Non-pigmented ciliary epithelial cell (primary cell): ENCODE measurements at regions not wholly inside any gene's neighbourhood (a gene's known extent, or its start where the extent isn't known, plus 50 kb on each side); places are given as distances from the start of the nearest gene placed in this dataset.

Source experiments
- DNase-seq: peaks from one replicate; pipeline ENCODE4 v3.0.0-alpha.2; 2010; ENCODE audit warnings: low read depth

- DNase-seq, result no peak
These were observed 616.1 kb upstream of the ALCAM start for GRCh38 chr3:104750581-104750980.

- no peak for DNase-seq
These were observed 610.9 kb upstream of the ALCAM start for GRCh38 chr3:104755791-104756190.

GRCh38 chr3:104763007-104763406 is 603.7 kb upstream of the ALCAM start:
- no peak for DNase-seq

GRCh38 chr3:104764496-104764895 is 602.2 kb upstream of the ALCAM start:
- no peak for DNase-seq

- no peak for DNase-seq
These were observed 597.8 kb upstream of the ALCAM start for GRCh38 chr3:104768886-104769285.

- no peak for DNase-seq
These were observed 587.4 kb upstream of the ALCAM start for GRCh38 chr3:104779324-104779723.

GRCh38 chr3:104781112-104781511 is 585.6 kb upstream of the ALCAM start:
- no peak for DNase-seq

- no peak for DNase-seq
These were observed 580.8 kb upstream of the ALCAM start for GRCh38 chr3:104785947-104786346.

- no peak for DNase-seq
These were observed 579.4 kb upstream of the ALCAM start for GRCh38 chr3:104787306-104787705.

GRCh38 chr3:104788807-104789206 is 577.9 kb upstream of the ALCAM start:
- DNase-seq, result no peak

GRCh38 chr3:104791331-104791730 is 575.4 kb upstream of the ALCAM start:
- DNase-seq, result no peak

GRCh38 chr3:104796556-104796955 is 570.2 kb upstream of the ALCAM start:
- DNase-seq, result no peak

GRCh38 chr3:104805042-104805441 is 561.7 kb upstream of the ALCAM start:
- DNase-seq, result no peak

GRCh38 chr3:104805508-104805907 is 561.2 kb upstream of the ALCAM start:
- no peak for DNase-seq

GRCh38 chr3:104810896-104811295 is 555.8 kb upstream of the ALCAM start:
- no peak for DNase-seq

GRCh38 chr3:104816008-104816407 is 550.7 kb upstream of the ALCAM start:
- no peak for DNase-seq

- DNase-seq, result no peak
These were observed 550.0 kb upstream of the ALCAM start for GRCh38 chr3:104816716-104817115.

- no peak for DNase-seq
These were observed 547.4 kb upstream of the ALCAM start for GRCh38 chr3:104819333-104819732.

GRCh38 chr3:104820959-104821358 is 545.8 kb upstream of the ALCAM start:
- DNase-seq, result no peak

- DNase-seq, result peak; percentile 19
These were observed 541.6 kb upstream of the ALCAM start for GRCh38 chr3:104825116-104825515.

- no peak for DNase-seq
These were observed 535.6 kb upstream of the ALCAM start for GRCh38 chr3:104831071-104831470.

GRCh38 chr3:104832530-104832929 is 534.2 kb upstream of the ALCAM start:
- no peak for DNase-seq

- DNase-seq, result no peak
These were observed 531.3 kb upstream of the ALCAM start for GRCh38 chr3:104835376-104835775.

- peak; percentile 48 for DNase-seq
These were observed 520.4 kb upstream of the ALCAM start for GRCh38 chr3:104846270-104846669.

- DNase-seq, result no peak
These were observed 517.6 kb upstream of the ALCAM start for GRCh38 chr3:104849070-104849469.
